Loucy (cell line): ENCODE measurements at regions not wholly inside any gene's neighbourhood (a gene's known extent, or its start where the extent isn't known, plus 50 kb on each side); places are given as distances from the start of the nearest gene placed in this dataset.

Experiments used
- H2AFZ ChIP-seq: fragments of 200-600 bp; sonication (generic); 2 replicates; pipeline ENCODE4 v1.6.0; 2016; ENCODE audit warnings: antibody characterized with exemption, mild to moderate bottlenecking, low read length, moderate library complexity
- H3F3A ChIP-seq: fragments of 200-600 bp; 2 replicates; pipeline ENCODE4 v1.6.0; 2016; ENCODE audit warnings: antibody characterized with exemption, low read depth, mild to moderate bottlenecking
- H3K27me3 ChIP-seq: fragments of 200-600 bp; sonication (generic); 2 replicates; pipeline ENCODE4 v1.6.1; 2014; ENCODE audit warnings: low read length, mild to moderate bottlenecking; ENCODE audit not compliant: insufficient read depth, poor library complexity, severe bottlenecking
- H3K36me3 ChIP-seq: fragments of 200-600 bp; sonication (generic); 2 replicates; pipeline ENCODE4 v1.6.1; 2016; ENCODE audit warnings: low read length; ENCODE audit not compliant: insufficient read depth
- H3K4me1 ChIP-seq: fragments of 200-600 bp; sonication (generic); 2 replicates; pipeline ENCODE4 v1.5.1; 2014; ENCODE audit warnings: low read length, mild to moderate bottlenecking; ENCODE audit not compliant: insufficient read depth, poor library complexity, severe bottlenecking
- H3K4me2 ChIP-seq: fragments of 200-600 bp; sonication (generic); 2 replicates; pipeline ENCODE4 v1.6.0; 2014; ENCODE audit warnings: antibody characterized with exemption, low read length, low read depth, mild to moderate bottlenecking; ENCODE audit not compliant: poor library complexity, severe bottlenecking
- H3K4me3 ChIP-seq: fragments of 200-600 bp; sonication (generic); 2 replicates; pipeline ENCODE4 v1.5.1; 2014; ENCODE audit warnings: low read length, mild to moderate bottlenecking, mixed read lengths; ENCODE audit not compliant: poor library complexity, severe bottlenecking
- H3K79me2 ChIP-seq: fragments of 200-600 bp; sonication (generic); 2 replicates; pipeline ENCODE4 v1.6.1; 2014; ENCODE audit warnings: low read length; ENCODE audit not compliant: insufficient read depth
- H3K9ac ChIP-seq: fragments of 200-600 bp; sonication (generic); 2 replicates; pipeline ENCODE4 v1.6.0; 2014; ENCODE audit warnings: mild to moderate bottlenecking, low read depth, low read length, moderate library complexity; ENCODE audit not compliant: poor library complexity, severe bottlenecking
- H3K9me2 ChIP-seq: fragments of 200-600 bp; sonication (generic); replicated peaks from 2 replicates; pipeline ENCODE4 v1.6.1; 2016; ENCODE audit warnings: low read depth, low read length, mixed read lengths
- H3K9me3 ChIP-seq: fragments of 200-600 bp; sonication (generic); 2 replicates; pipeline ENCODE4 v1.6.1; 2014; ENCODE audit warnings: mild to moderate bottlenecking, antibody characterized with exemption, low read length, low read depth; ENCODE audit not compliant: insufficient read depth
- H4K20me1 ChIP-seq: fragments of 200-600 bp; sonication (generic); 2 replicates; pipeline ENCODE4 v1.6.0; 2014; ENCODE audit warnings: antibody characterized with exemption, low read length, mild to moderate bottlenecking; ENCODE audit not compliant: insufficient read depth, poor library complexity, severe bottlenecking
- EZH2phosphoT487 ChIP-seq: fragments of 200-600 bp; IDR thresholded peaks from 2 replicates; pipeline ENCODE4 v1.6.1; 2018; ENCODE audit warnings: antibody characterized with exemption, mild to moderate bottlenecking, moderate library complexity, borderline replicate concordance
- TF ChIP-seq, protein P1 (sequence below): fragments of 200-600 bp; sonication (generic); conservative IDR thresholded peaks from 2 replicates; pipeline ENCODE4 v1.5.1; 2014; ENCODE audit warnings: mild to moderate bottlenecking, antibody characterized with exemption, low read length

DNA sequence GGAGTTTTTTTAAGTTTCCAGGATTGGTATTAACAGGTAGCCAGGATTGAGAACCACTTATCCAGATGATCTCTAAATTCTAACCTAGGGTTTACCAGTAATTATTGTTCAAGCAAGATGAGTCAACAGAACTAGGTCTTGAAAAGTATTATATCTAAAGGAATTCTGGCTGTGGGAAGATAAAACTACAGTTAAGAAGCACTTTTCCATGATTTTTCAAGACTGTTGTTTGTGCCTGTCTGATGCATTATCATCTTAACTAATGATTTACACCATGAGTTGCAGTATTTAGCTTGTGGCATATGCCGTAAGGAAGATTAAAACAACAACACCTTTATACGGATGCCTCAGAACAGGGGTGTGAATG, 142.2 kb upstream of the CCDC68 start:
- H3K4me2 ChIP-seq: no peak overlapping the region
- no peak for TF ChIP-seq EZH2phosphoT487
- TF ChIP-seq, protein P1, sequence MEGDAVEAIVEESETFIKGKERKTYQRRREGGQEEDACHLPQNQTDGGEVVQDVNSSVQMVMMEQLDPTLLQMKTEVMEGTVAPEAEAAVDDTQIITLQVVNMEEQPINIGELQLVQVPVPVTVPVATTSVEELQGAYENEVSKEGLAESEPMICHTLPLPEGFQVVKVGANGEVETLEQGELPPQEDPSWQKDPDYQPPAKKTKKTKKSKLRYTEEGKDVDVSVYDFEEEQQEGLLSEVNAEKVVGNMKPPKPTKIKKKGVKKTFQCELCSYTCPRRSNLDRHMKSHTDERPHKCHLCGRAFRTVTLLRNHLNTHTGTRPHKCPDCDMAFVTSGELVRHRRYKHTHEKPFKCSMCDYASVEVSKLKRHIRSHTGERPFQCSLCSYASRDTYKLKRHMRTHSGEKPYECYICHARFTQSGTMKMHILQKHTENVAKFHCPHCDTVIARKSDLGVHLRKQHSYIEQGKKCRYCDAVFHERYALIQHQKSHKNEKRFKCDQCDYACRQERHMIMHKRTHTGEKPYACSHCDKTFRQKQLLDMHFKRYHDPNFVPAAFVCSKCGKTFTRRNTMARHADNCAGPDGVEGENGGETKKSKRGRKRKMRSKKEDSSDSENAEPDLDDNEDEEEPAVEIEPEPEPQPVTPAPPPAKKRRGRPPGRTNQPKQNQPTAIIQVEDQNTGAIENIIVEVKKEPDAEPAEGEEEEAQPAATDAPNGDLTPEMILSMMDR: no peak
- no peaks in the 10 kb centered on the region for H3K79me2 ChIP-seq
- H4K20me1 ChIP-seq: no peaks in the 10 kb centered on the region
- H3K27me3 ChIP-seq: no peaks in the 10 kb centered on the region
- no peaks in the 10 kb centered on the region for H3K9me3 ChIP-seq
- H2AFZ ChIP-seq: no peak overlapping the region
- no peaks in the 10 kb centered on the region for H3K36me3 ChIP-seq
- H3K4me1 ChIP-seq: peaks cover 10% of the 10 kb centered on the region
- no peaks in the 10 kb centered on the region for H3F3A ChIP-seq
- no peaks in the 10 kb centered on the region for H3K9me2 ChIP-seq
- H3K9ac ChIP-seq: no peak overlapping the region
- H3K4me3 ChIP-seq: no peak overlapping the region

DNA sequence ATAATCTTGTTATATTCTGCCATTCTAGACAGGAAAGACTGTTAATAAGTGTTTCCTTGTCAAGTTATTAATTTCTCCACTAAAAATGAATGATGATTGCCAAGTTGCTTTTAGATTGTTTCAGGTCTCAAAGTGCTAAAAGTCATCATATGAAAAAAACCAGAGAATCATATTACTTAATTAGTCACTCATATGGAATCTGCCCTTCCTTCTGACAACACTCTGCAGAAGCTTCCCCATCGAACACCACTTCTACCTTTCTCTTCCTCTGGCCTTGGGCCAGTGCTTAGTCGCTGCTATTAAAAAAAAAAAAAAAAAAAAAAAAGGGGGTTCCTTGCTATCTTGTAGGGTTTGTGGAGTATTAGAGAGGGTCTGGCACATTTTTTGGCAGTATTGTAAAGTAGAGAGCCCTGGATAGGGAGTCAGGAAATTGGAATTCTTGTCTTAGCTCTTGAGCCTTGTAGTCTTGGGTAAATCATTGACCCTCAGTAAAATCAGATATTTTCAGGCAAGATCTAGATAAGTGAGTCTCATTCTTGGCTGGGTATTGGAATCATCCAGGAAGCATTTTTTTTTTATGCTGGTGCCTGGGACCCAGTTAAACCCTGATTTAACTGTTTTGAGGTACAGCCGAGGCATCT, 141.7 kb upstream of the CCDC68 start:
- Histone ChIP-seq H3K4me3 (no peak overlapping the region), H3K27me3 (no peaks in the 10 kb centered on the region), H3F3A (no peaks in the 10 kb centered on the region), H3K9ac (no peak overlapping the region), H3K36me3 (no peaks in the 10 kb centered on the region), H3K9me3 (no peaks in the 10 kb centered on the region), H2AFZ (no peak overlapping the region), H3K79me2 (no peaks in the 10 kb centered on the region), H3K4me1 (peaks cover 10% of the 10 kb centered on the region), H3K9me2 (no peaks in the 10 kb centered on the region), H3K4me2 (no peak overlapping the region), H4K20me1 (no peaks in the 10 kb centered on the region)
- no peak for TF ChIP-seq EZH2phosphoT487
- TF ChIP-seq, protein P1: no peak

DNA sequence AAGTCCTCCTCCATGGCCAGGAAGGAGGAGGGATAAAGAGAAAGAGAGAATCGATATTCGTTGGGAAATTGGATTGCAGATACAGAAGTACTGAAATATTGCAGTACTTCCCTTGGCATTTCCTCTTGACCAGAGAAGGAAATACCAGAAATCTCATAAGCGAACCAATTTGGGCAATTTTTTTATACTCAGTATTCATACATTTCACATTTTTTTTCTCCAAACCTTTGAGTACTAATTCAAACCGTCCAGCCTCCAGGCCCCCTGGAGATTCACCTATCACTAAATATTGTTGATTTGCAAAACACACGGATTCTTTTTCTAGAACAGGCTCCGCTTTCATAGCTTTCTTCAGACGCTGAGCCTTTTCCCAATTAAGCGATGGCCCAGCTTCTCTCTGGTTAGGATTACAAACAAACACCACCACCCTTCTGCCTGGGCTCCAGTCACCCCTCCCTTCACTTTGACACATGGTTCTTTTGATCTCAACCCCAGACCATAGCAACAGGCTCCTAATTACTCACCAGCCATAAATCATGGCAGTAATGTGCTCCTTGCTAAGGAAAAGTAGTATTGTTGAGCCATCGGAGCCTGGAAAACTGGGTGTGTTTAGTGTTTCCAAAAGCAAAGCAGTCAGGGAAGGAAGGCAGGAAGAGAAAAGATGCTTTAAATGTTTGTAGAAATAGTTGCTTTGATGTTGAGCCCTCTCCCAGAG, 138.4 kb upstream of the CCDC68 start:
- H3K4me1 ChIP-seq: peaks cover 10% of the 10 kb centered on the region
- H3K9ac ChIP-seq: no peak overlapping the region
- H3K36me3 ChIP-seq: no peaks in the 10 kb centered on the region
- H3F3A ChIP-seq: no peaks in the 10 kb centered on the region
- no peak overlapping the region for H2AFZ ChIP-seq
- H3K27me3 ChIP-seq: no peaks in the 10 kb centered on the region
- no peaks in the 10 kb centered on the region for H3K9me2 ChIP-seq
- no peaks in the 10 kb centered on the region for H3K79me2 ChIP-seq
- no peaks in the 10 kb centered on the region for H3K9me3 ChIP-seq
- H3K4me3 ChIP-seq: no peak overlapping the region
- TF ChIP-seq, protein P1: no peak
- no peak for TF ChIP-seq EZH2phosphoT487
- no peak overlapping the region for H3K4me2 ChIP-seq
- no peaks in the 10 kb centered on the region for H4K20me1 ChIP-seq
